ENCODE measurements at regions not wholly inside any gene's neighbourhood (a gene's known extent, or its start where the extent isn't known, plus 50 kb on each side); places are given as distances from the start of the nearest gene placed in this dataset.

GRCh38 chr13:93098972-93099371, 127.6 kb upstream of the GPC6 start:
- TF ChIP-seq CTCF (IDR thresholded peaks at IDR 0.05; ENCODE audit: low read length) (no peak), EZH2 (optimal IDR thresholded peaks at IDR 0.05; ENCODE audit: low read depth, low read length) (no peak), EZH2phosphoT487 (IDR thresholded peaks at IDR 0.05; ENCODE audit: low read length) (no peak)
